Lower leg skin (tissue), 4 donors: ENCODE measurements at regions not wholly inside any gene's neighbourhood (a gene's known extent, or its start where the extent isn't known, plus 50 kb on each side); places are given as distances from the start of the nearest gene placed in this dataset.

Experiments used
- DNase-seq, 2 donors: peaks; one replicate each; pipeline ENCODE4 v3.0.0-alpha.2; 2019; ENCODE audit warnings: low spot score in 2 of 2
- H3K4me3 ChIP-seq: fragments of 200-600 bp; sonication (generic); 2 replicates; pipeline ENCODE4 v1.5.1; 2017; ENCODE audit warnings: mild to moderate bottlenecking, low read depth; ENCODE audit not compliant: poor library complexity, severe bottlenecking
- POLR2A ChIP-seq, 2 donors: fragments of 450-650 bp; IDR thresholded peaks; one replicate each; pipeline ENCODE4 v1.6.1; 2016 to 2017; ENCODE audit warnings: antibody characterized with exemption in 2 of 2, mild to moderate bottlenecking in 1 of 2, moderate library complexity in 1 of 2
- WGBS, 2 donors: methylation state at CpG; one replicate each; pipeline ENCODE4 v1.1.5; 2018; 5-methylcytosine and 5-hydroxymethylcytosine counted together
- intact Hi-C: fragments of 100-400 bp; cut with DNase I; formaldehyde crosslinking; loops from one replicate; pipeline ENCODE4 v1.15.0; 2023; ENCODE audit warnings: low total_unique reads
- TF ChIP-seq, protein P1 (sequence below), 3 donors: fragments of 450-650 bp; IDR thresholded peaks; one replicate each; pipeline ENCODE4 v1.5.1; 2016; ENCODE audit warnings: antibody characterized with exemption in 3 of 3, mild to moderate bottlenecking in 3 of 3, moderate library complexity in 2 of 3

DNA sequence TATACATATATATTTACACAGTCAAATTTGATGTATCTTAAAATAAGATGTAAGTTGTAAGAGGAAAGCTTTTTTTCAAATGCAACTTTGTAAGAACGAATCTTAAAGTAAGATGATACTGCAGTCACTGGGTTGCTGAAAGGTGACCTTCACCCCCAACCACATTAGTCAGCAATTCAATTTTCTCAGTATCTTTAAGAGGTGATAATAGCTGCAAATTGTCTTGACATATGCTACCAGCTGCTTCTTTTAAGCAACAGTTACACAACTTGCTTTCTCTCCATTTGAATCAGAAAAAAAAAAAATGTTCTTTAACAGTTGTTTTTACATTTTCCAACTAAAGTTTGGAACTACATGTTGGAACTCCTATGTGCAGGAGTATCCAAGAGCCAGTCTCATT, 246.6 kb upstream of the CCNG1 start:
- no peak for DNase-seq
- WGBS, 2 donors, result 58 to 63% methylated on average over 1 of the region's 1 CpG
- intact Hi-C loops, result no loop called here
- TF ChIP-seq, protein P1, sequence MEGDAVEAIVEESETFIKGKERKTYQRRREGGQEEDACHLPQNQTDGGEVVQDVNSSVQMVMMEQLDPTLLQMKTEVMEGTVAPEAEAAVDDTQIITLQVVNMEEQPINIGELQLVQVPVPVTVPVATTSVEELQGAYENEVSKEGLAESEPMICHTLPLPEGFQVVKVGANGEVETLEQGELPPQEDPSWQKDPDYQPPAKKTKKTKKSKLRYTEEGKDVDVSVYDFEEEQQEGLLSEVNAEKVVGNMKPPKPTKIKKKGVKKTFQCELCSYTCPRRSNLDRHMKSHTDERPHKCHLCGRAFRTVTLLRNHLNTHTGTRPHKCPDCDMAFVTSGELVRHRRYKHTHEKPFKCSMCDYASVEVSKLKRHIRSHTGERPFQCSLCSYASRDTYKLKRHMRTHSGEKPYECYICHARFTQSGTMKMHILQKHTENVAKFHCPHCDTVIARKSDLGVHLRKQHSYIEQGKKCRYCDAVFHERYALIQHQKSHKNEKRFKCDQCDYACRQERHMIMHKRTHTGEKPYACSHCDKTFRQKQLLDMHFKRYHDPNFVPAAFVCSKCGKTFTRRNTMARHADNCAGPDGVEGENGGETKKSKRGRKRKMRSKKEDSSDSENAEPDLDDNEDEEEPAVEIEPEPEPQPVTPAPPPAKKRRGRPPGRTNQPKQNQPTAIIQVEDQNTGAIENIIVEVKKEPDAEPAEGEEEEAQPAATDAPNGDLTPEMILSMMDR (IDR thresholded peaks at IDR 0.05), result no peak
- no peak for TF ChIP-seq POLR2A (IDR thresholded peaks at IDR 0.05)
- no peak overlapping the region for H3K4me3 ChIP-seq

DNA sequence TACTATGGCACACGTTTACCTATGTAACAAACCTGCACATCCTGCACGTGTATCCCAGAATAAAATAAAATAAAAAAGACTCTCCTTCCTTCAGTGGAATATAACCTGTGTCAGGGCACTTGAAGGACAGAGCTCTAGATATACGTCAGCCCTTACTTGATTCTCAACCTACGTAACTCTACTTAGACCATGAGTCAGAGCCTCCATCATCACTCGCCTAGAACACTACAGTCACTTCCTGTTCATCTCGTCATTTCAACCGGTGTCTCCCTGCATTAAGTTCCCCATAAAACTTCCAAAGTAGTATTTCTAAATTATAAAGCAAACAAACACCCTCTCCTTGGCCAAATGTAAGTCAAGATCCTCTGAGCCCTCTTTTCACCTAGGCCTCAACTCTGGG, 243.5 kb upstream of the CCNG1 start:
- intact Hi-C loops, result no loop called here
- no peak overlapping the region for H3K4me3 ChIP-seq

DNA sequence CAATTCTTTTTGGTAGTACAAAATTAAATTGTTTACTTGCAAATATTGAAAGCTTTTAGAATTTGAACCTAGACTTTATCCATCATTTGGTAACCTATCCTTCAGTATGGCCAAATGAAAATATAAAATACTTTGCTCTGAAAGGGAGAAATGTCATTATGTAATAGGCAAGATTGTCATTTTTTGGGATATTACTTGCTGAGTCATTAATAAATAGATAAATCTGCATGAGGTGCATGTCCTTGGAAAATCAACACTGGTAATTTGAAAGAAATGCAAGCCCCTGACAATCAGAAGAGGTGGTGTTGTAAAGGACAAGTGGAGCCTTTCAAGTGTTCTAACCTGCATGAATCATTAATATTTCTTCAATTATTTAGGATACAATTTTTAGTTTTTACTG, 231.8 kb upstream of the CCNG1 start:
- TF ChIP-seq, protein P1 (IDR thresholded peaks at IDR 0.05), result no peak
- TF ChIP-seq POLR2A (IDR thresholded peaks at IDR 0.05), result no peak
- DNase-seq, result no peak
- H3K4me3 ChIP-seq, result no peak overlapping the region
- intact Hi-C loops, result no loop called here

More for the DNA sequence above, 243.5 kb upstream of the CCNG1 start:
- TF ChIP-seq, protein P1 (IDR thresholded peaks at IDR 0.05), result no peak
- TF ChIP-seq POLR2A (IDR thresholded peaks at IDR 0.05), result no peak
- no peak for DNase-seq
- WGBS, 2 donors, result 85 to 87% methylated on average over 7 of the region's 7 CpGs

DNA sequence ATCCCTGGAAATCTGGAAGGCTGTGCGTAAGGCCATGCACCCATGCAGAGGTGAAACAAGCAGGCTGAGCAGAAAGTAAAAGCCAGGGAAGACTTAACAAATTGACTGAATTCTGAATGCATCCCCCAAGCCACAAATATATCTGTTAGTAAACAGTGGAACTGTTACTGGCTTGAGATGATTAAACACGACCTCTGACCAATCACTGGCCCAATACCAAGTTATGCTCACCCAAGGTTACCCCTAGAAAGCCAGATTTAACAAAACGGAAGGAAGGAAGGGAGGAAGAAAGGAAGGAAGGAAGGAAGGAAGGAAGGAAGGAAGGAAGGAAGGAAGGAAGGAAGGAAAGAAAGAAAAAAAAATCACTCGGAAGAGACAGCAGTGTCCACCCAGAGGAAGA, 215.8 kb upstream of the CCNG1 start:
- TF ChIP-seq POLR2A (IDR thresholded peaks at IDR 0.05), result no peak
- TF ChIP-seq, protein P1 (IDR thresholded peaks at IDR 0.05), result no peak
- H3K4me3 ChIP-seq, result no peak overlapping the region
- WGBS, 2 donors, result 50 to 55% methylated on average over 4 of the region's 4 CpGs
- intact Hi-C loops, result no loop called here
- DNase-seq, result no peak

DNA sequence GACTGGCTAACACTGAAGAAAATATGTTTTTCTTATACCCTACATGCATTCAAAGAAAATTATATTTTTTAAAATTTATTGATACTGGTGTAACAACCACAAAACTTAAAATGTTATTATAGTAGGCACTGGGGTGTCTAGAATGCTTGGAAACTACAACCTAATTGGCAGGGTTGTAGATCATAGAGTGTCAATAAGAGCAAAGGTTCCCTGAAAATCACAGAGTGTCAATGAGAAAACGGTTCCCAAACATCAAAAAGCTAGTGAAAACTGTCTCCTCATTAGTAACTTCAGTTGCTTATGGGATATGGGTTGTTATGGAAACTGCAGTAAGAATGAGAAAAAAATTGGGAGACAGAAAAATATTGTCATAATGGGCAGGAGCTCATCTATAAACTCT, 214.4 kb upstream of the CCNG1 start:
- no peak for DNase-seq
- intact Hi-C loops, result no loop called here
- no peak overlapping the region for H3K4me3 ChIP-seq
- TF ChIP-seq, protein P1 (IDR thresholded peaks at IDR 0.05), result no peak
- no peak for TF ChIP-seq POLR2A (IDR thresholded peaks at IDR 0.05)
- WGBS, 2 donors, result 70 to 72% methylated on average over 1 of the region's 1 CpG

DNA sequence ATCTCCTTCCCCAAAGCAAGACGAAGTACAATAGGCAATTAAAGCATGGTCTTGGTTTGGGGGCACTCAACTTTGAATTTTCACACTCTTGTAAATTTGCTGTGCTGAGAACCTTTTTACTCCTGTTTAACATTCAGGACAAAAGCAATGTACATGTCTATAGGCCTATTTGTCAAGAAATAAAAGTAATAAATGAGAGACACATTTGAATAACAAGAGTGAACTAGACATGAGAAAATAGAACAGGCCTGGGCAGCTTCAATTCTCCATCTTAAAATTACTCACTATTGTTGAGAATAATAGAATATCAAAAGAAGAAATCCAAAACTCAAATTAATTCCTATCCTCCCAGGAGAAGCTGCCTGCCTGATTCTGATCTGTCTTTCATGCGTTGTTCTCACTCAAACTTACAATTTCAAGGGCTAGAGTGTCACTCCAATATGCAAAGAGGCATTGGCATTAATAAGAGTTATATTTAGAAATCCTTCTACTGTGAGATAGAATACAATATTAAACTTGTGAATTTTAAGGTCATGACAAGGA, 192.9 kb upstream of the CCNG1 start:
- no peak for DNase-seq
- intact Hi-C loops, result no loop called here
- TF ChIP-seq, protein P1 (IDR thresholded peaks at IDR 0.05), result no peak
- no peak for TF ChIP-seq POLR2A (IDR thresholded peaks at IDR 0.05)
- no peak overlapping the region for H3K4me3 ChIP-seq
- 80 to 82% methylated on average over 2 of the region's 2 CpGs for WGBS, 2 donors
